HG03439 (cell line): ENCODE measurements at regions not wholly inside any gene's neighbourhood (a gene's known extent, or its start where the extent isn't known, plus 50 kb on each side); places are given as distances from the start of the nearest gene placed in this dataset.

Source experiments
- ATAC-seq: cut with Tn5 transposase; IDR thresholded peaks from one replicate; pipeline ENCODE4 v1.9.1; 2021; ENCODE audit warnings: mild to moderate bottlenecking, moderate library complexity; ENCODE audit not compliant: unreplicated experiment

- no peak for ATAC-seq
These were observed 346.7 kb downstream of the RND3 start for GRCh38 chr2:150140777-150141176.

GRCh38 chr2:150138587-150138986 lies 348.9 kb downstream of the RND3 start:
- ATAC-seq, result no peak

- no peak for ATAC-seq
These were observed 350.0 kb downstream of the RND3 start for GRCh38 chr2:150137338-150138069.

- ATAC-seq, result no peak
These were observed 350.6 kb downstream of the RND3 start for GRCh38 chr2:150136893-150137292.

- ATAC-seq, result no peak
These were observed 351.1 kb downstream of the RND3 start for GRCh38 chr2:150136401-150136800.

- no peak for ATAC-seq
These were observed 352.1 kb downstream of the RND3 start for GRCh38 chr2:150135223-150135883.

GRCh38 chr2:150134223-150134857 lies 353.1 kb downstream of the RND3 start:
- ATAC-seq, result no peak

- ATAC-seq, result peak; percentile 99
These were observed 353.8 kb downstream of the RND3 start for GRCh38 chr2:150133623-150134022.

GRCh38 chr2:150129921-150130575 lies 357.4 kb downstream of the RND3 start:
- ATAC-seq, result no peak

GRCh38 chr2:150127995-150128394 lies 359.5 kb downstream of the RND3 start:
- no peak for ATAC-seq

- ATAC-seq, result no peak
These were observed 360.0 kb downstream of the RND3 start for GRCh38 chr2:150127346-150127990.

- ATAC-seq, result no peak
These were observed 360.6 kb downstream of the RND3 start for GRCh38 chr2:150126839-150127238.

GRCh38 chr2:150126143-150126740 lies 361.2 kb downstream of the RND3 start:
- no peak for ATAC-seq

- ATAC-seq, result no peak
These were observed 361.8 kb downstream of the RND3 start for GRCh38 chr2:150125708-150126107.

- ATAC-seq, result no peak
These were observed 362.3 kb downstream of the RND3 start for GRCh38 chr2:150125188-150125587.

GRCh38 chr2:150124739-150125138 lies 362.7 kb downstream of the RND3 start:
- no peak for ATAC-seq

- no peak for ATAC-seq
These were observed 364.4 kb downstream of the RND3 start for GRCh38 chr2:150122871-150123613.

- no peak for ATAC-seq
These were observed 365.3 kb downstream of the RND3 start for GRCh38 chr2:150122156-150122555.

GRCh38 chr2:150120326-150120955 lies 367.0 kb downstream of the RND3 start:
- no peak for ATAC-seq
